Panc1 (cell line): ENCODE measurements at regions not wholly inside any gene's neighbourhood (a gene's known extent, or its start where the extent isn't known, plus 50 kb on each side); places are given as distances from the start of the nearest gene placed in this dataset.

Source experiments
- POLR2AphosphoS5 ChIP-seq: IDR thresholded peaks from 2 replicates; pipeline ENCODE4 v1.6.1; 2012; ENCODE audit warnings: mild to moderate bottlenecking, low read depth, low read length, moderate library complexity
- SIN3A ChIP-seq: IDR thresholded peaks from 2 replicates; pipeline ENCODE4 v1.6.1; 2012; ENCODE audit warnings: low read depth, mild to moderate bottlenecking, low read length, moderate library complexity, borderline replicate concordance; ENCODE audit not compliant: insufficient read depth
- TF ChIP-seq, protein P1 (sequence below): fragments of 450-650 bp; IDR thresholded peaks from 2 replicates; pipeline ENCODE4 v1.5.1; 2017; ENCODE audit warnings: mild to moderate bottlenecking
- TF ChIP-seq, protein P2 (sequence below), 2 experiments: IDR thresholded peaks; 2 replicates each; pipeline ENCODE4 v1.6.1; 2011 to 2012; ENCODE audit warnings: low read depth in 2 of 2, control low read depth in 1 of 2, low read length in 1 of 2, mild to moderate bottlenecking in 1 of 2, moderate library complexity in 1 of 2; ENCODE audit not compliant: insufficient read depth in 1 of 2

DNA sequence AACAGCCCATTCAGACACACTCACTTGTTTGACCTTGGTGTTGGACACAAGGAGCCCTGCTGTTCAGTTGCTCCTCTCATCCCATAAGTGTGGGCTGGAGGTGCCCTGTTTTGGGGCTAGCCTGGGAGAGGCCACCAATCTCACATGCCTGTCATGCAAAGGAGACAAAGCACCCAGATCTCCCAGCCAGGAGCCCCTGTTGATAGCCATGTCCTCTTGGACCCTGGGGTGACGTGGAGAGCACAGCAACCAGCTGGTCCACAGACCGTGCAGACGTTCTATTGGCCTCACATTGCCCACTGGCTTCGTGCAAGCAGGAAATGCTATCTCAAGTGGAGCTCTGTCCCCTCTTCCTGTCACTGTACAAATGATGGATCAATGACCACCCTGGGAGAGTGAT lies 240.8 kb downstream of the RPS24 start:
- TF ChIP-seq, protein P1, sequence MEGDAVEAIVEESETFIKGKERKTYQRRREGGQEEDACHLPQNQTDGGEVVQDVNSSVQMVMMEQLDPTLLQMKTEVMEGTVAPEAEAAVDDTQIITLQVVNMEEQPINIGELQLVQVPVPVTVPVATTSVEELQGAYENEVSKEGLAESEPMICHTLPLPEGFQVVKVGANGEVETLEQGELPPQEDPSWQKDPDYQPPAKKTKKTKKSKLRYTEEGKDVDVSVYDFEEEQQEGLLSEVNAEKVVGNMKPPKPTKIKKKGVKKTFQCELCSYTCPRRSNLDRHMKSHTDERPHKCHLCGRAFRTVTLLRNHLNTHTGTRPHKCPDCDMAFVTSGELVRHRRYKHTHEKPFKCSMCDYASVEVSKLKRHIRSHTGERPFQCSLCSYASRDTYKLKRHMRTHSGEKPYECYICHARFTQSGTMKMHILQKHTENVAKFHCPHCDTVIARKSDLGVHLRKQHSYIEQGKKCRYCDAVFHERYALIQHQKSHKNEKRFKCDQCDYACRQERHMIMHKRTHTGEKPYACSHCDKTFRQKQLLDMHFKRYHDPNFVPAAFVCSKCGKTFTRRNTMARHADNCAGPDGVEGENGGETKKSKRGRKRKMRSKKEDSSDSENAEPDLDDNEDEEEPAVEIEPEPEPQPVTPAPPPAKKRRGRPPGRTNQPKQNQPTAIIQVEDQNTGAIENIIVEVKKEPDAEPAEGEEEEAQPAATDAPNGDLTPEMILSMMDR: no peak
- TF ChIP-seq, protein P2, sequence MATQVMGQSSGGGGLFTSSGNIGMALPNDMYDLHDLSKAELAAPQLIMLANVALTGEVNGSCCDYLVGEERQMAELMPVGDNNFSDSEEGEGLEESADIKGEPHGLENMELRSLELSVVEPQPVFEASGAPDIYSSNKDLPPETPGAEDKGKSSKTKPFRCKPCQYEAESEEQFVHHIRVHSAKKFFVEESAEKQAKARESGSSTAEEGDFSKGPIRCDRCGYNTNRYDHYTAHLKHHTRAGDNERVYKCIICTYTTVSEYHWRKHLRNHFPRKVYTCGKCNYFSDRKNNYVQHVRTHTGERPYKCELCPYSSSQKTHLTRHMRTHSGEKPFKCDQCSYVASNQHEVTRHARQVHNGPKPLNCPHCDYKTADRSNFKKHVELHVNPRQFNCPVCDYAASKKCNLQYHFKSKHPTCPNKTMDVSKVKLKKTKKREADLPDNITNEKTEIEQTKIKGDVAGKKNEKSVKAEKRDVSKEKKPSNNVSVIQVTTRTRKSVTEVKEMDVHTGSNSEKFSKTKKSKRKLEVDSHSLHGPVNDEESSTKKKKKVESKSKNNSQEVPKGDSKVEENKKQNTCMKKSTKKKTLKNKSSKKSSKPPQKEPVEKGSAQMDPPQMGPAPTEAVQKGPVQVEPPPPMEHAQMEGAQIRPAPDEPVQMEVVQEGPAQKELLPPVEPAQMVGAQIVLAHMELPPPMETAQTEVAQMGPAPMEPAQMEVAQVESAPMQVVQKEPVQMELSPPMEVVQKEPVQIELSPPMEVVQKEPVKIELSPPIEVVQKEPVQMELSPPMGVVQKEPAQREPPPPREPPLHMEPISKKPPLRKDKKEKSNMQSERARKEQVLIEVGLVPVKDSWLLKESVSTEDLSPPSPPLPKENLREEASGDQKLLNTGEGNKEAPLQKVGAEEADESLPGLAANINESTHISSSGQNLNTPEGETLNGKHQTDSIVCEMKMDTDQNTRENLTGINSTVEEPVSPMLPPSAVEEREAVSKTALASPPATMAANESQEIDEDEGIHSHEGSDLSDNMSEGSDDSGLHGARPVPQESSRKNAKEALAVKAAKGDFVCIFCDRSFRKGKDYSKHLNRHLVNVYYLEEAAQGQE (IDR thresholded peaks at IDR 0.05; ENCODE audit: insufficient read depth in 1 of 2, low read depth in 2 of 2, low read length in 1 of 2): no peak
- TF ChIP-seq POLR2AphosphoS5: no peak
- TF ChIP-seq SIN3A: no peak
